ENCODE measurements at regions not wholly inside any gene's neighbourhood (a gene's known extent, or its start where the extent isn't known, plus 50 kb on each side); places are given as distances from the start of the nearest gene placed in this dataset.
"Not testable (repeated sequence)": the region's sequence is repeated elsewhere in the genome, so short reads cannot be mapped to it uniquely, and the experiment has no call there.

DNA sequence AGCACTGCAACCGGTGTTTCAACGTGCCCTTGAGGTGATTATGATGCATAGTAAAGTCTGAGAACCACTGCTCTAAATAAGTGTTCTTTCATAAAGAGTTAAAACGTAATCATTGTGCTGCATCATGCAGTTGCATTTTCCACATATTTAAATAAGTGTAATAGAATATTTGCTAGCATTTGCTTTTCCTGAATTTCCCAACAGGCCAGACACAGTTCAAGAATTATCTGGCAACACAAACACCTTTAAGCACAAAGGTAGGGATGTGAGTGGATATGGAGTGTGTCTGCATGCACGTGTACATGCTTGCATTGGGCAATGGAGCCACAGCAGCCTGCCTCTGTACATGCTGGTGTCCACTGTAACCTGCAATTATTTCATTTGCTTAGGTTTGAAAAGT, 193.6 kb upstream of the PIK3R1 start:
- DNase-seq (ENCODE audit: low spot score) = no peak

DNA sequence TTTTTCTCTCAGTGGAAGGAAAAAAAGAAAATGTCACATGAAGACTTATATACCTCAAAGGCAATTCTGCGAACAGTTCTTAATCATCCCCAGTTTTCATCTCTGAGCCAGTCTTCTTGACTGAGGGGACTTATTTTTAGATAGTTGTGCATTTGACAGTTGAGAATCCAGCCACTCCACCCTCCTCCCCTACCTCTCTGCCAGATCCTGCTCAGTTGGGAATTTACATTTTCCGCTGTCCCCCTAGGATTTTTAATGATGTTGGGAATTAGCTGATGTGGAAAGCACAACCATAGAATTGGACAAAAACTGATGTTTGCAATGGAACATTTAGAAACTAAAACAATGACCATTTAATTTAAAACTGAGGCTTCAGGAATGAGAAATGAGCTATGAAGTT, 194.3 kb upstream of the PIK3R1 start:
- no peak for DNase-seq (ENCODE audit: low spot score)

DNA sequence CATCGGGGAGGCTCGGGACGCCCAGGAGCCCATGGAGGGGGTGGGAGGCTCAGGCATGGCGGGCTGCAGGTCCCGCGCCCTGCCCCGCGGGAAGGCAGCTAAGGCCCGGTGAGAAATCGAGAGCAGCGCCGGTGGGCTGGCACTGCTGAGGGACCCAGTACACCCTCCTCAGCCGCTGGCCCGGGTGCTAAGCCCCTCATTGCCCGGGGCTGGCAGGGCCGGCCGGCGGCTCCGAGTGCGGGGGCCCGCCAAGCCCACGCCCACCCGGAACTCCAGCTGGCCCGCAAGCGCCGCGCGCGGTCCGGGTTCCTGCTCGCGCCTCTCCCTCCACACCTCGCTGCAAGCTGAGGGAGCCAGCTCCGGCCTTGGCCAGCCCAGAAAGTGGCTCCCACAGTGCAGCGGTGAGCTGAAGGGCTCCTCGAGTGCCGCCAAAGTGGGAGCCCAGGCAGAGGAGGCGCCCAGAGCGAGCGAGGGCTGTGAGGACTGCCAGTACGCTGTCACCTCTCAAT, 195.0 kb upstream of the PIK3R1 start:
- DNase-seq (ENCODE audit: low spot score) = not testable (repeated sequence)

DNA sequence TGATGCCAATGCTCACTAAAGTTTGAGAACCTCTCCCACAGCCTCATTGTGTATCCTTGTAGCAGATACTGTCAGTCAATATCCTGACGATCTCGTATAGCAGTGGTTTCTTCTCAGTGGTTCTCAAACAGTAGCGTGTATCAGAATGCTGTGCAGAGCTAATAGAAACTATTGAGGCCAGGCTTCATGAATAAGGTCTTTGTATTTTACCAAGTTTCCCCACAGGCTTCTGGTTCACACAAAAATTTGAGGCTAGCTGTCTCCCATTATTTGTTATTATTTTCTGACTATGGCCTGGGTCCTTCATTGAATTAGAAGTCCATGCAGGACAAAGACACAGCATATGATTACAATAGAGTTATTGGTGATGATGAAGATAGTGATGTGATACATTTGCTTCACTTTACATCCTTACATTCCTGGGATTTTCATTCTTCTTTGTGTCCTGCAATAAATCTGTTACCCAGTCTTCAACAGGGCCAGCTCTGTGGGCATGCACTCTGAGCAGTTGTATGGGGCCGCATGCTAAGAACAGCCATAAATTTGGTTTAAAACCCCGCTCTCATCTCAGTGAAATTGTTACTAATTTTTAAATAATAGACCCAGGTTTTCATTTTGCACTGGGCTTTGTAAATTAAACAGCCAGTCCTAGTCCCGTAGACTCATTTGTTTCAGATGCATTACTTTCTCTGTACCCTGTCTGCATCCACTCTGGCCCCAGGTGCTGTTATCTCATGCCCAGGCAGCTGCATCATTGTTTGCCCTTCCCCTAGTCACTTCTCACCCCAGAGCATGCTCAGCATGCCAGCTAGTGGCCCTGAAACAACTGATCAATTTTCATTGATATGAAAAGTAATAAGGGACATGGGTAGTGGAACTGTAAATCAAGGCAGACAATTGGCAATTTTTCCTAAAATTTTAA, 199.9 kb upstream of the PIK3R1 start:
- no peak for DNase-seq (ENCODE audit: low spot score)

DNA sequence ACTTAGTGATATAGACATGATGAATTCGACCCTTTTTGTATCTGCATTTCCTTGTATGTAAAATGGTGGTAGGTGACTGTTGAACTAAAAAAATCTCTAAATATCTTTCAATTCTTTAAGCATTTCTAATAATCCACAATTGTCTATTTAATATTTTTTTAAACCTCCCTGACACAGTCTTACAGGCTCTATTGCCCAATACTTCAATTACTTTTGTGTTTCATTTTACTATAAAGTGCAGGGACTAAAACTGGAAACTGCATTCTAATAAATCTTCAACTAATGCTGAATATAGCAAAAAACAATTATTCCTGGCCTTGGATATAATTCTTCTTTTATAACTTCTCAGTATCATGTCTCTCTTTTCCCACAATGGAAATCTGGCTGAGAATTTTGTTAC, 202.7 kb upstream of the PIK3R1 start:
- no peak for DNase-seq (ENCODE audit: low spot score)

DNA sequence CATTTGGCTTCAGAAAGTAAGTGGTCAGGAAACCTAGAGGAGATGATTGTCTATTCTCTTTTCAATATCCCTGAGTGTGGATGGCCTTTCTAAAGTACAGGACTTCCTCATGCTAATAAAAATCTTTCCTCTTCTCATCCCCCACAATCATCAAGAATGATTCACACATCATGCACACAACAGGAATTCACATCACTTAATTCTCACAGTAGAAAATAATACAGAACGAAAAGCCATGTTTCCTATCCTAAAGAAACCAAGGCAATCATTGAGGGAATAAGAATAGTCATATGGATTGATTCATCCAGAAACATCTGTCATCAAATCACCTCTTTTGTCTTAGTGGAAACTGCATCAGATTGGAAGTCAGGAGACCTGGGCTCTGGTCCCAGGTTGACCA, 203.1 kb upstream of the PIK3R1 start:
- no peak for DNase-seq (ENCODE audit: low spot score)

DNA sequence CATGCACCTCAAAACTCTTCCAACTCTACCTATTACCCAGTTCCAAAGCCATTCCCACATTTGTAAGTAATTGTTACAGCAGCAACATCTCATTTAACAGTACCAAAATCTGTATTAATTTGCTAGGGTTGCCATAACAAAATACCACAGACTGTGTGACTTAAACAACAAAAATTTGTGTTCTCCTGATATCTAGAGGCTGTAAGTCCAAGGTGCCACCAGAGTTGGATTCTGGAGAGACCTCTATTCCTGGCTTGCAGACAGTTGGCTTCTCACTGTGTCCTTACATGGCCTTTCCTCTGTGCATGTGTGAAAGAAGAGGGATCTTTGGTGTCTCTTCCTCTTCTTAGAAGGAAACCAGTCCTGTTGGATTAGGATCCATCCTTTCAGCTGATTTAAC, 203.8 kb upstream of the PIK3R1 start:
- no peak for DNase-seq (ENCODE audit: low spot score)

DNA sequence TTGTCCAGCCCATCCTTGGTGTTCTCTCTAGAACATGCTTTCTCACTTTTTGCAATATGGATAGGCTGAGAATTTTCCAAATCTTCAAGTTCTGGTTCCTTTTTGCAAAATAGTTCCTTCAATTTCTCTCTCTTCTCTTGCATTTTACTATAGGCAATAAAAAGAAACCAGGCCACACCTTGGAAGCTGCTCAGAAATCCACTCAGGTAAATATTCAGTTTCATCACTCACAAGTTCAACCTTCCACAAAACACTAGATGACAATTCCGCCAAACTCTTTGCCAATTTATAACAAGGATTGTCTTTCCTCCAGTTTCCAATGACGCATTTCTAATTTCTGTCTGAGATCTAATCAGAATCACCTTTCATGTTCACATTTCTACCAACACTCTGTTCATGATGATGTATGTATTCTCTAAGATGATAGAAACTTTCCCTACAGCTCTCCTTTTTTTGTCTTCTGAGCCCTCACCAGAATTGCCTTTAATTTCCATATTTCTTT, 204.2 kb upstream of the PIK3R1 start:
- no peak for DNase-seq (ENCODE audit: low spot score)

DNA sequence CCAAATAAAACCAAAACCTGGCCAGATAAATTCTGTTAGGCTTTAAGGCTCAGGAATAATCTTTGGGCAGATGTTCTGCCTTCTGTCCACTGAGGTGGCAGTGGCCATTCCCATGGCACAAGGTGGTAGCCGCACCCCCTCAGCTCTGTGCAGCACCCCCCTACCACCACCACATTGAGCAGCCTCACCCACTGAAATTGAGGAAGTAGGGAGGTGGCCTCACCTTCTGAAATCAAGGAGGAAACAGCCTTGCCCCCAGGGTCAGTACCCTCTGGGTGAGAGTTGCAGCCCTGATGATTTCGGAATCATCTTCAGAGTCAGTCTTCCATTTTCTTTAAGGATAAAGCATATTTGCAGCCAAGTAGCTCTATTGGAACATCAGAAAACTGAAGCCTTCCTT, 204.8 kb upstream of the PIK3R1 start:
- DNase-seq (ENCODE audit: low spot score) = no peak

DNA sequence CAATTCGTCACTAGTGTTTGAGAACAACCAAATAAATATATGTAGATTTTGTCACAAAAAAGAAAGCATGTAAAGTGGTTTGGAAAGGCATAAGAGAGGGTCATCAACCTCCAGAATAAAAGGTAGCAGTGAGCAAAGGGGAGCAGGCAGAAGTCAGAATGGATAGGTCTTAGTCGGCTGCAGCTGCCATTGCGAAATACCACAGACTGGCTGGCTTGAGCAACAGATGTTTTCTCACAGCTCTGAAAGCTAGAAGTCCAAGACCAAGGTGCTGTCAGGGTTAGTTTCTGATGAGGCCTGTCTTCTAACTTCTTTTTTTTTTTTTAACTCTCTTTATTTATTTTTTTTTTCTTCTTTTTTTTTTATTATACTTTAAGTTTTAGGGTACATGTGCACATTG, 208.1 kb upstream of the PIK3R1 start:
- DNase-seq (ENCODE audit: low spot score) = no peak

DNA sequence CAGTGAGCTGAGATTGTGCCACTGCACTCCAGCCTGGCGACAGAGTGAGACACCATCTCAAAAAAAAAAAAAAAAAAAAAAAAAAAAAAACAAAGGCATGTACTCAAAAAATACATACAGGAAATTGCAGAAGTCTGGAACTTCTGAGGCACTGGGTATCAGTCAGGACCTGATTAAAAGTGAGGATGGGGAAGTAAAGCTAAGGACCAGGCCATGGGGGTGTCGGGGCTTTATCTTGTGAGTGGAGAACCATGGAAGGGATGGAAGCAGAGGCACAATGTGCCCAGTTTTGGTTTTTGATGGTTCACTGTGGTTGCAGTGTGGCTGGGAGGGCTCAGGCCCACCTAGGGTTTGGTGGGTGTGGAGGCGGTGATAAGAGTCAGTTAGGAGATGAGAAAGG, 212.7 kb upstream of the PIK3R1 start:
- DNase-seq (ENCODE audit: low spot score) = no peak

DNA sequence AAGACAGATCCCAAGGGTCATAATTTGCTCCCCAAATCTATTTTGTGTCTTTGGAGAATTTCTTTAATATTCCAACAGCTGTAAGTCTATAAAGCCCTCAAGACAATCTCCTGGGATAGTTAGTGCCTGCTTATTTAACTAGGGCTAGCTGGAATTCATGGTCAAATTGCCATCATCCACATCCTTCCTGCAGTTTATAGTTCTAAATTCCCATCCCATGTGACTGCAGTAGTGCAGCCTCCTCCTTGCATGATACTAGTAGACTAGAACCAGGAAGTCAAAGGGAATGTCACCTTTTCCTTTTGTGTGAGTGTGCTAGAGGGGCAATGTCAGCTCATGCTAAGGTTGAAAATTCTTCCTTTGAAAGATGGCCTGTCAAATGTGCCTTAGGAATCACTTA, 214.8 kb upstream of the PIK3R1 start:
- no peak for DNase-seq (ENCODE audit: low spot score)

DNA sequence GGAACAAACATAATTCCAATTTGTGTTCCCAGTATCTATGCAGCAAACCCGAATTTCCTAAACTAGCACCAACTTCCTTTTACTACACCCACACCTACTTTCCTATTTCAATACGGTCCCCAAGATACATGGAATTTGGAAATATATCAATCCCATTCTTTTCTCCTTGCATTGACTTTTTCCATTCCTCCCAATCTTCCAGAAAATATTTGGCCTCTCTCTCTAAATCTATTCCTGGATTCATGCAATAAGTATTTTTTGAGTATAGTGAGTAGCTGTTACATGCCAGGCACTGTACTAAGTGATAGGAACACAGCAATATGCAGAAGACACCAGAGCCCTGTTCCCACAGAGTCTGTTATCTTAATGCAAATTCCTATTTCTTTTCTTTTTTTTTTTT, 216.2 kb upstream of the PIK3R1 start:
- no peak for DNase-seq (ENCODE audit: low spot score)

DNA sequence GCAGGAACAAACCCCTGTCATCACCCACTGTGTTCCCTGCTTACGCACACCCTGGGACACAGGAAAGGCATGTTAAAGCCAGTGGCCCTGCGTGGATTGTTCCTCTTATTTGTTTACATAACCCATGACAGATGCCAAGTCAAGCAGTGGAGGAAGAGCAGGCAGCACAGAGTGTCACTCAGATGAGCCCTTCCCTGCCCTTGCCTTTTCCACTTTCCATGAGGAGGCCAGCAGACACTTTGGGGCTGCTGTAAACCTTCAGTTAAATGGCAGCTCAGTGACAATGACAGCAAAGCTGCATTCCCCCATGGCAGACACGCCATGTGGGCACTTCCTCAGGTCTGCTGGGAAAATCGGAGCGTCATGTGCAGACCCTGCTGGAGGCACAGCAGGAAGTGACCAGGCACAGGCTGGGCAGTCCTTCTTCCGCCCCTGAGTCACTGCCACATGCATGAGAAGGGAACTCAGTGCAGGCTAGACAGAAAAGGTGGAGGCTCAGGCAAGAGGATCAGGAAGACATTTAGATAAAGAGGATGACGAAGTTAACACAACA, 216.8 kb upstream of the PIK3R1 start:
- no peak for DNase-seq (ENCODE audit: low spot score)

DNA sequence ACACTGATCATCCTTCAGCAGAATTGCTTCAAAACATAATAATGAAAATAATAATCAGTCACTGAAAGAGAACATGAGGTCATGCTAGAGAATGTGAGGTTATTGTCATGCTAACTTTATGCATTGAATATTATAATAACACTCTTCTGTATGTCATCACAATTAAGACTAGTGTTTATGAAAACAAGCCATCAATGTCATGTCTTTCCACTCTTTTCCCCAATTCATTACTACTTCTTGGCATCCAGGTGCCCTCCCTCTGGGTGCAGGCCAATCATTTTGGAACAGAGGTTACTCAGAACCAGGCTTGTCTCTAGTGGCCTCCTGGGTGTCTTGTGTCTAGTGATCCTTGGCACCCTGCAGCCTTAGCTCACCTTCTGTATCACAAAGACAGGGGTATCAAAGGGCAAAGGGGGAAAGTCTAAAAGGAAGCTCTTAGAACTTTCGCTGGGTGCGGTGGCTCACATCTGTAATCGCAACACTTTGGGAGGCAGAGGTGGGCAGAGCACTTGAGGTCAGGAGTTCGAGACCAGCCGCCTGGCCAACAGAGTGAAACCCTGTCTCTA, 217.6 kb upstream of the PIK3R1 start:
- DNase-seq (ENCODE audit: low spot score) = no peak

DNA sequence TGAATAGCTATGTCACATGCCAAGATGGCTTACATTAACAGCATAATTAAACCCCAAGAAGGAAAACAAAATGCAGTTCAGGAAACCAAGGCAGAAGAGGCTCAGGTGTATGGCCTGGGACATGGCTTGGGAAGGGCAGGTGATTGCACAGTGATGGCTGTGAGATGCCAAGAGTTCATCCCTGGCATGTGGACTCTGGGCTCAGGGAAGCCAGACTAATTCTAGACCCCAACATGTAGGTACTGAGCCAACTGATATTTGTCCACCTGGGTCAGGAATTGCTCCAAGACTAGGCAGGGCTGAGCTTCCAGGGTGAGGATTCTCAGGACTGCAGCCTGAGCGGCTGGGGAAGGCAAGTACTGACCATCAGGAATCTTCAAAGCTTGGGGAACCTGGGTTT, 218.4 kb upstream of the PIK3R1 start:
- no peak for DNase-seq (ENCODE audit: low spot score)

DNA sequence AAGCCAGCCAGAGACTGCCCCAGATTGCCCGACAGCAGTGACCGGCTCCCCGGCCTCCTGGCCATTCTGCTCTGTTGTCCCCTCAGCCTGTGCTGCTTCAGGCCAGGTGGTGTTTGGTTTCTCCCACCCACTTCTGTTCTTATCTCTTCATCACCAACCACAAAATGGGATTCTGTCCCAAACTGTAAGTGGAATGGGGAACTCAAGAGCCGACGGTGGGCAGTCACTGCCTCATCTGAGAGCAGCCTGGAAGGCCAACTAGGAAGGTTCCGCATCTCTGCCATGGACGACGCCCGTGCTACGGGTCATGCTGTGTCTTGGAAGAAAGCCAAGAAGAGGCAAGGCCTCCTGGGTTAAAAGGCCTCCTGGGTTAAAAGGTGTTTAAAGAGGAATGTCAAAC, 219.0 kb upstream of the PIK3R1 start:
- DNase-seq (ENCODE audit: low spot score) = no peak

DNA sequence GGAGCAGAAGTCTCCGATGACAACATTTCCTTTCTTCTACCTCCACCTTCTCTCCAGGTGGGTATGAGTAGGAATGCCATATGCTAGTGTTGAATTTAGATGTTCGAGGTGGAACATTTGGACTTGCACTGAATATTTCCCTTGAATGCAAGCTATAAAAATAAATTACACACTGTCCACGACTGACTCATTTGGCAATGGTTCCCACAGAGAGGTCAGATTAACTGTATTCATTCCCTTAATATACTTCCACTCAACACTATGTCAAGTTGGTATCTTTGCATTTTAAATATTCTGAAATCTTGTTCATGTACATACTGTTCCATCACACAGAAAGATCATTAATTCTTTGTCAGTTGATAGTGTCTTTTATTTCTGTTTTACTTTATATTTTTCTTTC, 222.6 kb upstream of the PIK3R1 start:
- no peak for DNase-seq (ENCODE audit: low spot score)

DNA sequence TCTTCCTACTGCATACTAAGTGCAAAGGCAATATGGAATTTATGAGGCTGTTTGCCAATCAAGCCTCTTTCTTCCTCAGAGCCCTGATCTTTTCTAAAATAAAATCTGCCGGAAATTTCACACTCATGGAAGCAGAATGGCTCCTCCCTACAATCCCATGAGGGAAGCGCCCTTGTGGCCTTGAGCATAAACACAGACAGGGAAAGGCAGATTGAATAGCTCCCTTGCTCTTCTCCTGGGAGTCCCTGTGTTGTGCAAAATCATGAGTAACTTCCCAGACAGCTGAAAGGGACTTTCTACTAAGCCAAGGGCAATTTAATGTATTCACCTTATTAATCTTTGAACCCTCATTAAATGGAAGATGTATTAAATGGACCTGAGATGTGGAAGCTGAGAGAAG, 226.1 kb upstream of the PIK3R1 start:
- no peak for DNase-seq (ENCODE audit: low spot score)

DNA sequence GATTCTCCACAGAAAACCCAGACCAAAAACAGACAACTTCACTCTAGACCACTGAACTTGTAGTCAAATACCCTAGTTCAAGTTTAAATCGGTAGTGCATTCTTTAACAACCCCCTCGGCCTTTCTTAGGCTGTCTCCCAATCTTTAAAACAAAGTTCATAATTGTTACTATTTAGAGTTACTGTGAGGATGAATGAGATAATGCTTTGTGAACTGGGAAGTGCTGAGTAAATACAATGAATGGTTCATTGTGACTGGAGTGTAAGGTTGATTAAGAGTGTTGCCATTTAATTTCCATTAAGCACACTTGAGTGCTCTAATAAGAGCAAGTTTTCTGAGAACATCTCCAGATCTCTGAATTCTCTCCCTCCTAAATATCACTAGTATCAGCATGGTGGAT, 228.8 kb upstream of the PIK3R1 start:
- no peak for DNase-seq (ENCODE audit: low spot score)

DNA sequence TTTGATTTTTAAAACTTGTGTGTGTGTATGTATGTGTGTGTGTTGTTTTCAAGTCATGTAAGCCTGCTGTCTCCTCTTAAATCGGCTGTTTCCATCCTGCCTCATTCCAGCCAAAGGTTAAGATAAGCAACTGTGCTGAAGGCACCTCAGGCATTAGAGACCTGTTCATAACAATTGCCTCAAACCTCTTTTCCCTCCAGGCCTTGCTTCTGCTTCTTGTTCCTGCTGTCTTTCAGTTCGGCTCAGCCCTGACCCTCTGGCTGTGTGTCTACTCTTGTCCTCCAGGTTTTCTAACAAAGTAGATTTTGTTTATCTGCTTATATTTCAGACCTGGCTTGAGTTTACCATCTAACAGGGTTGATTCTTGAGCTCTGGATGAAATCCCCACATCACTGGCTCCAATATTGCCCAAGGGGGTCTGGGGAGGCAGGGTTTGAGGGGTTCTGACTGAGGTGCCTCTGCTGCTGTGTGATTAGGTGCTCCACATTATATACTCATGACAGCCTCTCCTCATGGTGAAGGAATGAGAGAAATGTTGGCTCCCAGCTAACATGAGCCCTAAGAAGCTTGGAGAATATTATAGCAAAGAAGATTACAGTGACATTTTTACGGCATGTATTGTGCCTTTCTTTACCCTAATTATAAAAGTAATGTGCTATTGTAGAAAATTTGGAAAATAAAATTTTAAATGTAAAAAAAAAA, 229.7 kb upstream of the PIK3R1 start:
- no peak for DNase-seq (ENCODE audit: low spot score)

DNA sequence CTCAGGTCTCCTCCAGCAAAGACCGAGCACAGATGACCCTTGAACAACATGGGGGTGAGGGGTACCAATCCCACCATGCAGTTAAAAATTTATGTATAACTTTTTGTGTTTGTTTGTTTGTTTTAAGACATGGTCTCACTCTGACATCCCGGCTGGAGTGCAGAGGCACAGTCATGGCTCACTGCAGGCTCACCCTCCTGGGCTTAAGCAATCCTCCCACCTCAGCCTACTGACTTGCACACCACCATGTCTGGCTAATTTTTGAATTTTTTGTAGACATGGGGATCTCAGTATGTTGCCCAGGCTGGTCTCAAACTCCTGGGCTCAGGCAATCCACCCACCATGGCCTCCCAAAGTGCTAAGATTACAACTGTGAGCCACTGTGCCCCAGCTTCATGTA, 231.0 kb upstream of the PIK3R1 start:
- no peak for DNase-seq (ENCODE audit: low spot score)

All from ecto neural progenitor cell (in vitro differentiated cells).